ENCODE measurements at regions not wholly inside any gene's neighbourhood (a gene's known extent, or its start where the extent isn't known, plus 50 kb on each side); places are given as distances from the start of the nearest gene placed in this dataset.

DNA sequence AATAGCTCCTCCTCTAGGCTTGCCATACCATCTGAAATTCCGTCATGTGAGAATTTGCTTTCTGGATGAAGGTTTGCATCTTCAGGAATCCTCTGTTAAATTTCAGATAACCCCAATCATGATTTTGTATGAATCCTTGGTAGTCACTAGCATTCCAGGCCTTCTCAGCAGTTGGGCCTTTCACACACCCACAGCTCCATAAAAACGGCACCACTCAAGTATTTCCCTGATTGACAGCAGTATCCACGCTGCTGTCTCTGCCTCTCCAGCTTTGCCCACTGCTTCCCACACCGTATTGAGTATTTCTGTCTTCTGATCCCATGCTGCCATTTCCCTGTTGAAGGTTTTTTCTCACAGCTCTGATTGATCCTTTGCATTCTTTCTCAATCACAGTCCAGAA lies 208.7 kb upstream of the NCAM1 start:
- TF ChIP-seq POLR2AphosphoS5 (IDR thresholded peaks at IDR 0.05; ENCODE audit: insufficient read depth in 1 of 2, low read depth in 1 of 2), result no peak
- TF ChIP-seq CTCF (IDR thresholded peaks at IDR 0.05), result no peak
- TF ChIP-seq POLR2A (IDR thresholded peaks at IDR 0.05), result no peak

All from vagina (tissue), 2 donors.